ENCODE measurements at regions not wholly inside any gene's neighbourhood (a gene's known extent, or its start where the extent isn't known, plus 50 kb on each side); places are given as distances from the start of the nearest gene placed in this dataset.

- no peak for DNase-seq
Observed at GRCh38 chr3:55218577-55218976, 268.5 kb downstream of the WNT5A start.

- DNase-seq: no peak
Observed at GRCh38 chr3:55207744-55208143, 279.4 kb downstream of the WNT5A start.

GRCh38 chr3:55205990-55206389 is 278.1 kb upstream of the LRTM1 start:
- DNase-seq: no peak

GRCh38 chr3:55204417-55204816 is 276.6 kb upstream of the LRTM1 start:
- no peak for DNase-seq

GRCh38 chr3:55203546-55203945 is 275.7 kb upstream of the LRTM1 start:
- no peak for DNase-seq

GRCh38 chr3:55203006-55203405 is 275.1 kb upstream of the LRTM1 start:
- no peak for DNase-seq

GRCh38 chr3:55202326-55202725 is 274.5 kb upstream of the LRTM1 start:
- DNase-seq: no peak

- no peak for DNase-seq
Observed at GRCh38 chr3:55201779-55202178, 273.9 kb upstream of the LRTM1 start.

GRCh38 chr3:55200906-55201305 is 273.0 kb upstream of the LRTM1 start:
- DNase-seq: no peak

GRCh38 chr3:55198554-55198953 is 270.7 kb upstream of the LRTM1 start:
- DNase-seq: no peak

GRCh38 chr3:55197021-55197420 is 269.2 kb upstream of the LRTM1 start:
- no peak for DNase-seq

GRCh38 chr3:55196495-55196894 is 268.6 kb upstream of the LRTM1 start:
- DNase-seq: no peak

GRCh38 chr3:55194376-55194775 is 266.5 kb upstream of the LRTM1 start:
- DNase-seq: no peak

GRCh38 chr3:55191911-55192775 is 264.3 kb upstream of the LRTM1 start:
- DNase-seq: no peak

GRCh38 chr3:55190331-55190730 is 262.5 kb upstream of the LRTM1 start:
- no peak for DNase-seq

GRCh38 chr3:55189359-55189801 is 261.5 kb upstream of the LRTM1 start:
- DNase-seq: no peak

- no peak for DNase-seq
Observed at GRCh38 chr3:55185380-55185779, 257.5 kb upstream of the LRTM1 start.

- DNase-seq: no peak
Observed at GRCh38 chr3:55183201-55183600, 255.3 kb upstream of the LRTM1 start.

GRCh38 chr3:55180936-55181535 is 253.2 kb upstream of the LRTM1 start:
- no peak for DNase-seq

- DNase-seq: no peak
Observed at GRCh38 chr3:55180161-55180560, 252.3 kb upstream of the LRTM1 start.

GRCh38 chr3:55178336-55178735 is 250.5 kb upstream of the LRTM1 start:
- no peak for DNase-seq

- DNase-seq: no peak
Observed at GRCh38 chr3:55177749-55178148, 249.9 kb upstream of the LRTM1 start.

GRCh38 chr3:55175423-55175822 is 247.6 kb upstream of the LRTM1 start:
- DNase-seq: no peak

GRCh38 chr3:55174747-55175146 is 246.9 kb upstream of the LRTM1 start:
- no peak for DNase-seq

- DNase-seq: no peak
Observed at GRCh38 chr3:55173504-55173903, 245.6 kb upstream of the LRTM1 start.

Data from right forelimb (tissue), 1 donor.